H9 (cell line): ENCODE measurements at regions not wholly inside any gene's neighbourhood (a gene's known extent, or its start where the extent isn't known, plus 50 kb on each side); places are given as distances from the start of the nearest gene placed in this dataset.

Experiments
- DNase-seq: peaks from one replicate; pipeline ENCODE4 v3.0.0-alpha.2; 2017
- H2AFZ ChIP-seq: one replicate; pipeline ENCODE4 v1.6.1; 2013; ENCODE audit warnings: mild to moderate bottlenecking, low read length, control low read depth, moderate library complexity
- H2AK5ac ChIP-seq: 2 replicates; pipeline ENCODE4 v1.6.1; 2013; ENCODE audit warnings: low read length, control low read depth, mixed read lengths; ENCODE audit not compliant: insufficient read length
- H2BK120ac ChIP-seq: one replicate; pipeline ENCODE4 v1.6.1; 2013; ENCODE audit warnings: low read depth, mild to moderate bottlenecking, low read length, control low read depth, inconsistent platforms; ENCODE audit not compliant: poor library complexity, severe bottlenecking
- H2BK12ac ChIP-seq: 2 replicates; pipeline ENCODE4 v1.6.1; 2013; ENCODE audit warnings: low read length, control low read depth, mixed read lengths, low read depth; ENCODE audit not compliant: insufficient read length
- H2BK15ac ChIP-seq: 2 replicates; pipeline ENCODE4 v1.6.1; 2013; ENCODE audit warnings: low read depth, low read length, control low read depth
- H2BK20ac ChIP-seq: one replicate; pipeline ENCODE4 v1.6.1; 2013; ENCODE audit warnings: low read depth, mild to moderate bottlenecking, low read length, control low read depth, inconsistent platforms; ENCODE audit not compliant: poor library complexity, severe bottlenecking
- H2BK5ac ChIP-seq: 2 replicates; pipeline ENCODE4 v1.6.1; 2013; ENCODE audit warnings: low read length, control low read depth, mixed read lengths; ENCODE audit not compliant: insufficient read length
- H3K14ac ChIP-seq: 2 replicates; pipeline ENCODE4 v1.6.1; 2013; ENCODE audit warnings: low read length, control low read depth; ENCODE audit not compliant: insufficient read depth
- H3K18ac ChIP-seq: 2 replicates; pipeline ENCODE4 v1.6.1; 2013; ENCODE audit warnings: low read depth, mild to moderate bottlenecking, mixed read lengths, low read length, control low read depth; ENCODE audit not compliant: insufficient read length
- H3K23ac ChIP-seq: 2 replicates; pipeline ENCODE4 v1.6.1; 2013; ENCODE audit warnings: low read length, control low read depth, mixed read lengths, low read depth; ENCODE audit not compliant: insufficient read length
- H3K23me2 ChIP-seq: 2 replicates; pipeline ENCODE4 v1.6.1; 2013; ENCODE audit warnings: low read depth, mild to moderate bottlenecking, mixed read lengths, low read length, control low read depth; ENCODE audit not compliant: insufficient read length, poor library complexity, severe bottlenecking
- H3K27ac ChIP-seq: 2 replicates; pipeline ENCODE4 v1.5.1; 2013; ENCODE audit warnings: low read length, control low read depth, mixed read lengths, low read depth; ENCODE audit not compliant: insufficient read length
- H3K27me3 ChIP-seq: 2 replicates; pipeline ENCODE4 v1.6.1; 2013; ENCODE audit warnings: low read length, control low read depth, inconsistent platforms; ENCODE audit not compliant: insufficient read depth
- H3K4ac ChIP-seq: 2 replicates; pipeline ENCODE4 v1.6.1; 2013; ENCODE audit warnings: low read depth, mild to moderate bottlenecking, control low read depth, inconsistent platforms, low read length, moderate library complexity
- H3K4me1 ChIP-seq: 2 replicates; pipeline ENCODE4 v1.6.1; 2013; ENCODE audit warnings: low read length, control low read depth, inconsistent platforms; ENCODE audit not compliant: insufficient read depth
- H3K4me2 ChIP-seq: 2 replicates; pipeline ENCODE4 v1.6.1; 2013; ENCODE audit warnings: low read length, control low read depth, mixed read lengths; ENCODE audit not compliant: insufficient read length, insufficient read depth
- H3K56ac ChIP-seq: 2 replicates; pipeline ENCODE4 v1.6.1; 2013; ENCODE audit warnings: low read depth, mild to moderate bottlenecking, mixed read lengths, low read length, control low read depth; ENCODE audit not compliant: insufficient read length
- H3K79me1 ChIP-seq: 2 replicates; pipeline ENCODE4 v1.6.1; 2013; ENCODE audit warnings: low read depth, mild to moderate bottlenecking, moderate library complexity, low read length, control low read depth, inconsistent platforms; ENCODE audit not compliant: insufficient read depth, poor library complexity, severe bottlenecking
- H3K79me2 ChIP-seq: 2 replicates; pipeline ENCODE4 v1.6.1; 2013; ENCODE audit warnings: low read length, control low read depth, inconsistent platforms; ENCODE audit not compliant: insufficient read depth
- H3K9ac ChIP-seq: 2 replicates; pipeline ENCODE4 v1.6.1; 2013; ENCODE audit warnings: low read length, control low read depth, mixed read lengths; ENCODE audit not compliant: insufficient read length; ENCODE audit errors: extremely low read depth
- H3K9me3 ChIP-seq: one replicate; pipeline ENCODE4 v1.6.1; 2013; ENCODE audit warnings: low read depth, low read length, inconsistent platforms; ENCODE audit not compliant: control insufficient read depth
- H3T11ph ChIP-seq: one replicate; pipeline ENCODE4 v1.6.1; 2013; ENCODE audit warnings: mild to moderate bottlenecking, low read length, control low read depth, inconsistent platforms
- H4K20me1 ChIP-seq: one replicate; pipeline ENCODE4 v1.6.1; 2013; ENCODE audit not compliant: control insufficient read depth, insufficient read length, insufficient read depth
- H4K5ac ChIP-seq: 2 replicates; pipeline ENCODE4 v1.6.1; 2013; ENCODE audit warnings: low read depth, mild to moderate bottlenecking, mixed read lengths, low read length, control low read depth; ENCODE audit not compliant: insufficient read length
- H4K8ac ChIP-seq: replicated peaks from 2 replicates; pipeline ENCODE4 v1.6.1; 2013; ENCODE audit warnings: low read length, control low read depth, mixed read lengths, low read depth; ENCODE audit not compliant: insufficient read length
- H4K91ac ChIP-seq: 2 replicates; pipeline ENCODE4 v1.6.1; 2013; ENCODE audit warnings: low read depth, mild to moderate bottlenecking, moderate library complexity, mixed read lengths, low read length, control low read depth; ENCODE audit not compliant: insufficient read length
- H3K27ac Mint-ChIP-seq, 3 experiments: 2 replicates in 2 of 3; 3 replicates in 1 of 3; pipeline ENCODE4 v1.8.0; 2020 to 2021; ENCODE audit warnings: mixed read lengths in 3 of 3, mild to moderate bottlenecking in 1 of 3, moderate library complexity in 1 of 3
- H3K27me3 Mint-ChIP-seq: 2 replicates; pipeline ENCODE4 v1.8.0; 2021; ENCODE audit warnings: low read depth, mild to moderate bottlenecking, moderate library complexity, mixed read lengths
- H3K36me3 Mint-ChIP-seq, 3 experiments: 2 replicates in 2 of 3; 3 replicates in 1 of 3; pipeline ENCODE4 v1.8.0; 2020 to 2021; ENCODE audit warnings: low read depth in 3 of 3, mixed read lengths in 3 of 3; ENCODE audit not compliant: insufficient read depth in 1 of 3
- H3K4me1 Mint-ChIP-seq, 2 experiments: 2 replicates each; pipeline ENCODE4 v1.8.0; 2020; ENCODE audit warnings: mixed read lengths in 2 of 2
- H3K4me3 Mint-ChIP-seq, 2 experiments: 2 replicates in 1 of 2; 3 replicates in 1 of 2; pipeline ENCODE4 v1.8.0; 2020 to 2021; ENCODE audit warnings: mild to moderate bottlenecking in 2 of 2, mixed read lengths in 2 of 2, moderate library complexity in 1 of 2
- H3K9me3 Mint-ChIP-seq, 2 experiments: 2 replicates in 1 of 2; 3 replicates in 1 of 2; pipeline ENCODE4 v1.8.0; 2020; ENCODE audit warnings: mild to moderate bottlenecking in 2 of 2, mixed read lengths in 2 of 2, moderate library complexity in 1 of 2
- CTCF ChIP-seq: fragments of 200-600 bp; sonication (generic); conservative IDR thresholded peaks from 3 replicates; pipeline ENCODE4 v1.8.0; 2021; ENCODE audit warnings: antibody characterized with exemption, mild to moderate bottlenecking
- WGBS: extraction: QIAGEN DNeasy Blood & Tissue Kit; methylation state at CpG from one replicate; pipeline ENCODE4 v1.1.7; 2013; ENCODE audit warnings: missing lambda C conversion rate, low lambda C conversion rate, mixed read lengths; ENCODE audit not compliant: insufficient read length; ENCODE audit errors: extremely low coverage; 5-methylcytosine and 5-hydroxymethylcytosine counted together

GRCh38 chr6:74573613-74574012 is 632.2 kb downstream of the COL12A1 start:
- no peak overlapping the region for H3K4ac ChIP-seq
- no peak overlapping the region for H2BK20ac ChIP-seq
- H3T11ph ChIP-seq, result no peak overlapping the region
- Mint-ChIP-seq H3K36me3 (no peaks in the 10 kb centered on the region), H3K4me3 (no peak overlapping the region), H3K9me3 (no peaks in the 10 kb centered on the region), H3K4me1 (no peaks in the 10 kb centered on the region), H3K27me3 (no peaks in the 10 kb centered on the region; the same call in 1 of the 2 replicates), H3K27ac (no peak overlapping the region)
- no peaks in the 10 kb centered on the region for H3K4me1 ChIP-seq
- no peak overlapping the region for H2BK5ac ChIP-seq
- no peaks in the 10 kb centered on the region for H3K79me2 ChIP-seq
- H3K27ac ChIP-seq, result no peak overlapping the region
- no peak overlapping the region for H4K5ac ChIP-seq
- no peak overlapping the region for H3K56ac ChIP-seq
- H3K79me1 ChIP-seq, result no peaks in the 10 kb centered on the region
- H2AFZ ChIP-seq, result no peak overlapping the region
- H4K91ac ChIP-seq, result no peak overlapping the region
- no peak overlapping the region for H3K23ac ChIP-seq
- H3K4me2 ChIP-seq, result no peak overlapping the region
- no peak overlapping the region for H3K9ac ChIP-seq
- H4K20me1 ChIP-seq, result no peaks in the 10 kb centered on the region
- H3K18ac ChIP-seq, result no peak overlapping the region
- no peak for TF ChIP-seq CTCF
- no peak for DNase-seq
- no peaks in the 10 kb centered on the region for H3K23me2 ChIP-seq
- no peaks in the 10 kb centered on the region for H3K27me3 ChIP-seq
- H2BK15ac ChIP-seq, result no peak overlapping the region
- H3K14ac ChIP-seq, result no peak overlapping the region
- no peak overlapping the region for H4K8ac ChIP-seq
- no CpG with 5 or more reads among the region's 6 CpGs for WGBS
- H2AK5ac ChIP-seq, result no peak overlapping the region
- no peak overlapping the region for H2BK12ac ChIP-seq
- H2BK120ac ChIP-seq, result no peak overlapping the region
- no peaks in the 10 kb centered on the region for H3K9me3 ChIP-seq
